Nephron (organoid): ENCODE measurements at regions not wholly inside any gene's neighbourhood (a gene's known extent, or its start where the extent isn't known, plus 50 kb on each side); places are given as distances from the start of the nearest gene placed in this dataset.

Experiments used
- H3K27ac Mint-ChIP-seq, 3 experiments: 2 replicates each; pipeline ENCODE4 v1.8.0; 2020; ENCODE audit warnings: mixed read lengths in 3 of 3, mild to moderate bottlenecking in 2 of 3, moderate library complexity in 1 of 3
- H3K27me3 Mint-ChIP-seq: 2 replicates; pipeline ENCODE4 v1.8.0; 2021; ENCODE audit warnings: low read depth, mild to moderate bottlenecking, moderate library complexity, mixed read lengths
- H3K36me3 Mint-ChIP-seq: 2 replicates; pipeline ENCODE4 v1.8.0; 2020; ENCODE audit warnings: low read depth, mixed read lengths
- H3K4me1 Mint-ChIP-seq: 2 replicates; pipeline ENCODE4 v1.8.0; 2020; ENCODE audit warnings: mixed read lengths
- H3K4me3 Mint-ChIP-seq, 3 experiments: 2 replicates each; pipeline ENCODE4 v1.8.0; 2020; ENCODE audit warnings: mild to moderate bottlenecking in 3 of 3, mixed read lengths in 3 of 3, moderate library complexity in 2 of 3
- H3K9me3 Mint-ChIP-seq: 2 replicates; pipeline ENCODE4 v1.8.0; 2020; ENCODE audit warnings: mixed read lengths
- CTCF ChIP-seq, 3 experiments: fragments of 200-600 bp; sonication (generic); IDR thresholded peaks; one replicate each; pipeline ENCODE4 v1.5.0; 2021; ENCODE audit warnings: antibody characterized with exemption in 3 of 3; ENCODE audit not compliant: unreplicated experiment in 3 of 3

DNA sequence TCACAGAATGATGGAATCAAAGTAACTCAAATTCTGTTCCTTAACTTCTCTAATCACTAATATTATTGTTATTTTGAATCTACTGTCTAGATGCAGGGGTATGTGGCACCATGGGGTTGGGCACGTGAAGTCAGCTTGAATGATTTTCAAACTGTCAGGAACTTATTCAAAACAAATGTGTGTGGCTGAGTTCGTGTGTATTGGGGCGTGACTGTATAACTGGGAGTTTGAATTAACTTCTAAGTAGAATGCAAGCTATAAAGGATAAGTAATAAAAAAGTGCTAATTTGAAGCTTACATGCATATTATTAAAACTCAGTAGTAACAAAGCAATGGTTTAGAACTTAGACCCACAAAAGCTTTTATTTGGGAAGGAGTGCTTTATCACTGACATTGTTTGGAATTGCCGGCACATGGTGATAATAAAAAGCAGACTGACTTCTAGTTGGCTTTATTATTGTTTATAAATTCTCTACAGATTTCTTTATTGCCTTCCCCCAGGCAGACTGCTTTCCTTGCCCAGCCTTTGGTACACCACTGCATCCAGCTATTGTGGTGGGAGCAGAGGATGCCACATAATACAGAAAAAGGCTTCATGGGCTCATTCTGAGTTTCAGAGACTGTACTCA lies 84.3 kb downstream of the TENT5C start:
- Mint-ChIP-seq H3K9me3 (no peaks in the 10 kb centered on the region), H3K27ac (no peak overlapping the region), H3K4me3 (no peak overlapping the region), H3K4me1 (no peaks in the 10 kb centered on the region), H3K27me3 (peaks cover 10% of the 10 kb centered on the region), H3K36me3 (no peaks in the 10 kb centered on the region)
- no peak for TF ChIP-seq CTCF (IDR thresholded peaks at IDR 0.05; ENCODE audit: unreplicated experiment in 3 of 3)

GRCh38 chr1:117691942-117692341 lies 86.1 kb downstream of the TENT5C start:
- Mint-ChIP-seq H3K4me1 (peaks cover 6% of the 10 kb centered on the region), H3K9me3 (no peaks in the 10 kb centered on the region), H3K4me3 (no peak overlapping the region), H3K27me3 (peaks cover 7% of the 10 kb centered on the region), H3K27ac (no peak overlapping the region), H3K36me3 (no peaks in the 10 kb centered on the region)
- TF ChIP-seq CTCF (IDR thresholded peaks at IDR 0.05; ENCODE audit: unreplicated experiment in 3 of 3) = no peak

- TF ChIP-seq CTCF (IDR thresholded peaks at IDR 0.05; ENCODE audit: unreplicated experiment in 3 of 3) = no peak
- H3K27ac Mint-ChIP-seq = no peak overlapping the region
- H3K27me3 Mint-ChIP-seq = peaks cover 4% of the 10 kb centered on the region
- no peaks in the 10 kb centered on the region for H3K9me3 Mint-ChIP-seq
- no peaks in the 10 kb centered on the region for H3K36me3 Mint-ChIP-seq
- H3K4me1 Mint-ChIP-seq = peaks cover 19% of the 10 kb centered on the region
- no peak overlapping the region for H3K4me3 Mint-ChIP-seq
These were observed 88.7 kb downstream of the TENT5C start for GRCh38 chr1:117694543-117694942.

- Mint-ChIP-seq H3K36me3 (no peaks in the 10 kb centered on the region), H3K4me3 (no peak overlapping the region), H3K27ac (no peak overlapping the region), H3K4me1 (peaks cover 21% of the 10 kb centered on the region), H3K27me3 (peaks cover 8% of the 10 kb centered on the region), H3K9me3 (no peaks in the 10 kb centered on the region)
- TF ChIP-seq CTCF (IDR thresholded peaks at IDR 0.05; ENCODE audit: unreplicated experiment in 3 of 3) = no peak
These were observed 90.1 kb downstream of the TENT5C start for GRCh38 chr1:117695796-117696490.

DNA sequence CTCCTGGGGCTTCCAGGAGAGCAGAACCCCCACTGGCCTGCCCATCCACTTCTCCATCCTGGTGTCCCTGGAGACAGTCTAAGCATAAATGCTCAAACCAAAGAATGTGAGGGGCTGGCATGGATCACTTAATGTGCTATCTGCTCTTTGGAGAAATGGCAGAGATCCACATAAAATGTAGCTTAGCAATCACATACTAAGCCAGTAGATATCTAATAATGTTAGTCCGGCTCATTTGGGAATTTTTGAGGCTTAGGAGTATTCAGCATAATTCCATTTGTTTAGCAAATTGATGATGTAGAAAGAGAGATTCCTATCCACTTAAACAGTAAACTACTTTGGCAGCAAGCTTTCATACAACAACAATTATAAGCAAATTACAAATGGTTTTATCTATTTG lies 90.7 kb downstream of the TENT5C start:
- peaks cover 21% of the 10 kb centered on the region for H3K4me1 Mint-ChIP-seq
- peaks cover 8% of the 10 kb centered on the region for H3K27me3 Mint-ChIP-seq
- H3K27ac Mint-ChIP-seq = no peak overlapping the region
- H3K36me3 Mint-ChIP-seq = no peaks in the 10 kb centered on the region
- no peak for TF ChIP-seq CTCF (IDR thresholded peaks at IDR 0.05; ENCODE audit: unreplicated experiment in 3 of 3)
- no peak overlapping the region for H3K4me3 Mint-ChIP-seq
- H3K9me3 Mint-ChIP-seq = no peaks in the 10 kb centered on the region
